ENCODE measurements at regions not wholly inside any gene's neighbourhood (a gene's known extent, or its start where the extent isn't known, plus 50 kb on each side); places are given as distances from the start of the nearest gene placed in this dataset.
"Not testable (repeated sequence)": the region's sequence is repeated elsewhere in the genome, so short reads cannot be mapped to it uniquely, and the experiment has no call there.

DNA sequence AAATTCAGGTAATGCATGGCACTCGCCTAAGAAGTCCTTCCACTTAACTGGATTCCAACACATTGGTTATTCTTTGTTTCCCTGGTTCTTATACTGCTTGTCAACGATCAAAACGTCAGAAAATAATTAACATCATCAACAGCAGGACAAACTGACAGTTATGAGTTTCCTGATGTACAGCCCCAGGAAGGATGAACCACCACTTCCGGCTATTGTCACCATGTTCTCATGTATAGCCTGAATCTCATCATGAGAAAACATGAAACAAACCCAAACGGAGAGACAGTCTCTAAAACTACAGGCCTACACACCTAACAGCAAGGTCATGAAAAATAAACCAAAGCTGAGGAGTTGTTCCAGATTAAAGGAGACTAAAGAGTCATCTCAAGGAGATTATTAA is 60.5 kb upstream of the FBXO28 start:
- H3K9me3 ChIP-seq (ENCODE audit: low read depth): no peaks in the 10 kb centered on the region
- no peak overlapping the region for H3K27ac ChIP-seq
- H3K4me1 ChIP-seq (ENCODE audit: insufficient read depth): no peaks in the 10 kb centered on the region
- H4K20me1 ChIP-seq (ENCODE audit: insufficient read depth, poor library complexity, severe bottlenecking): no peaks in the 10 kb centered on the region
- no peaks in the 10 kb centered on the region for H3K27me3 ChIP-seq
- TF ChIP-seq EZH2phosphoT487 (IDR thresholded peaks at IDR 0.05; ENCODE audit: low read depth, severe bottlenecking, unreplicated experiment) (no peak), EZH2 (IDR thresholded peaks at IDR 0.05; ENCODE audit: borderline replicate concordance) (no peak), CTCF (IDR thresholded peaks at IDR 0.05; ENCODE audit: poor library complexity) (no peak)
- H3K36me3 ChIP-seq (replicated peaks; ENCODE audit: insufficient read depth, low read depth): no peaks in the 10 kb centered on the region
- no peak overlapping the region for H2AFZ ChIP-seq
- no peak overlapping the region for H3K4me2 ChIP-seq
- H3K79me2 ChIP-seq: no peaks in the 10 kb centered on the region
- WGBS (ENCODE audit: low lambda C conversion rate, missing lambda C conversion rate): 73% methylated on average over 5 of the region's 5 CpGs
- no peak overlapping the region for H3K4me3 ChIP-seq
- DNase-seq (ENCODE audit: low spot score): no peak
- H3K9me2 ChIP-seq (replicated peaks; ENCODE audit: insufficient read depth): no peaks in the 10 kb centered on the region

- no peaks in the 10 kb centered on the region for H3K27me3 ChIP-seq
- H3K4me1 ChIP-seq (ENCODE audit: insufficient read depth): no peaks in the 10 kb centered on the region
- H3K9me2 ChIP-seq (replicated peaks; ENCODE audit: insufficient read depth): no peaks in the 10 kb centered on the region
- H3K9me3 ChIP-seq (ENCODE audit: low read depth): no peaks in the 10 kb centered on the region
- H4K20me1 ChIP-seq (ENCODE audit: insufficient read depth, poor library complexity, severe bottlenecking): no peaks in the 10 kb centered on the region
- DNase-seq (ENCODE audit: low spot score): no peak
- no peak for TF ChIP-seq EZH2 (IDR thresholded peaks at IDR 0.05; ENCODE audit: borderline replicate concordance)
- TF ChIP-seq EZH2phosphoT487 (IDR thresholded peaks at IDR 0.05; ENCODE audit: low read depth, severe bottlenecking, unreplicated experiment): no peak
- no peak for TF ChIP-seq CTCF (IDR thresholded peaks at IDR 0.05; ENCODE audit: poor library complexity)
- WGBS (ENCODE audit: low lambda C conversion rate, missing lambda C conversion rate): 77% methylated on average over 3 of the region's 3 CpGs
- H3K27ac ChIP-seq: no peak overlapping the region
- H3K4me2 ChIP-seq: no peak overlapping the region
- H3K4me3 ChIP-seq: no peak overlapping the region
- H3K36me3 ChIP-seq (replicated peaks; ENCODE audit: insufficient read depth, low read depth): no peaks in the 10 kb centered on the region
- H3K79me2 ChIP-seq: no peaks in the 10 kb centered on the region
- no peak overlapping the region for H2AFZ ChIP-seq
Observed at GRCh38 chr1:224052772-224053171, 61.1 kb upstream of the FBXO28 start.

DNA sequence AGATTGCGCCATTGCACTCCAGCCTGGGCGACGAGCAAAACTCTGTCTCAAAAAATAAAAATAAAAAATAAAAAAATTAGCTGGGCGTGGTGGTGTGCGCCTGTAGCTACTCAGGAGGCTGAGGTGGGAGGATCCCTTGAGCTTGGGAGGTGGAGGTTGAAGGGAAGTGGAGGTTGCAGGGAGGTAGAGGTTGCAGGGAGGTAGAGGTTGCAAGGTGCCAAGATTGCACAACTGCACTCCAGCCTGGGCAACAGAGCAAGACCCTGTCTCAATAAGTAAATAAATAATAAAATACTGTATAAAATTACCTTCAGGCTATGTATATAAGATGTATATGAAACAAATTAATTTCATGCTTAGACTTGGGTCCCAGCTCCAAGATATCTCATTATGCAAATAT is 62.1 kb upstream of the FBXO28 start:
- not testable (repeated sequence) for H3K9me2 ChIP-seq (replicated peaks; ENCODE audit: insufficient read depth); H4K20me1 ChIP-seq (ENCODE audit: insufficient read depth, poor library complexity, severe bottlenecking); H3K36me3 ChIP-seq (replicated peaks; ENCODE audit: insufficient read depth, low read depth); H3K4me3 ChIP-seq; H3K79me2 ChIP-seq; H3K4me1 ChIP-seq (ENCODE audit: insufficient read depth); H3K27me3 ChIP-seq; H3K9me3 ChIP-seq (ENCODE audit: low read depth); H2AFZ ChIP-seq; H3K27ac ChIP-seq; H3K4me2 ChIP-seq; DNase-seq (ENCODE audit: low spot score)
- 96% methylated on average over 5 of the region's 5 CpGs for WGBS (ENCODE audit: low lambda C conversion rate, missing lambda C conversion rate)

DNA sequence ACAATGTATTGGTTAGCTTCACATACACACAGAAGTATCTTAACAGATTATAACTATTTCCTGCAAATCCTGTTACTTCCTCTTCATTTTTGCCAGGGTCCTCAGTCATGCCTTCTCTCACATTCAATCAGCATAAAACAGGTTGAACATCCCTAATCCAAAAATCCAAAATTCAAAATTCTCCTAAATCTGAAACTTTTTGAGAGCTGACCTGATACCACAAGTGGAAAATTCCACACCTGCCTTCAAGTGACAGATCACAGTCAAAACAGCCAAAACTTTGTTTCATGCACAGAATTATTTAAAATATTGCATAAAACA is 62.9 kb upstream of the FBXO28 start:
- H3K9me2 ChIP-seq (replicated peaks; ENCODE audit: insufficient read depth): no peaks in the 10 kb centered on the region
- H3K79me2 ChIP-seq: no peaks in the 10 kb centered on the region
- no peaks in the 10 kb centered on the region for H3K9me3 ChIP-seq (ENCODE audit: low read depth)
- TF ChIP-seq EZH2phosphoT487 (IDR thresholded peaks at IDR 0.05; ENCODE audit: low read depth, severe bottlenecking, unreplicated experiment): no peak
- TF ChIP-seq CTCF (IDR thresholded peaks at IDR 0.05; ENCODE audit: poor library complexity): no peak
- no peak for TF ChIP-seq EZH2 (IDR thresholded peaks at IDR 0.05; ENCODE audit: borderline replicate concordance)
- H4K20me1 ChIP-seq (ENCODE audit: insufficient read depth, poor library complexity, severe bottlenecking): no peaks in the 10 kb centered on the region
- no peaks in the 10 kb centered on the region for H3K4me1 ChIP-seq (ENCODE audit: insufficient read depth)
- no peak overlapping the region for H3K4me2 ChIP-seq
- no peak for DNase-seq (ENCODE audit: low spot score)
- H2AFZ ChIP-seq: no peak overlapping the region
- no peaks in the 10 kb centered on the region for H3K27me3 ChIP-seq
- H3K4me3 ChIP-seq: no peak overlapping the region
- no peaks in the 10 kb centered on the region for H3K36me3 ChIP-seq (replicated peaks; ENCODE audit: insufficient read depth, low read depth)
- H3K27ac ChIP-seq: no peak overlapping the region
